ENCODE measurements at regions not wholly inside any gene's neighbourhood (a gene's known extent, or its start where the extent isn't known, plus 50 kb on each side); places are given as distances from the start of the nearest gene placed in this dataset.

DNA sequence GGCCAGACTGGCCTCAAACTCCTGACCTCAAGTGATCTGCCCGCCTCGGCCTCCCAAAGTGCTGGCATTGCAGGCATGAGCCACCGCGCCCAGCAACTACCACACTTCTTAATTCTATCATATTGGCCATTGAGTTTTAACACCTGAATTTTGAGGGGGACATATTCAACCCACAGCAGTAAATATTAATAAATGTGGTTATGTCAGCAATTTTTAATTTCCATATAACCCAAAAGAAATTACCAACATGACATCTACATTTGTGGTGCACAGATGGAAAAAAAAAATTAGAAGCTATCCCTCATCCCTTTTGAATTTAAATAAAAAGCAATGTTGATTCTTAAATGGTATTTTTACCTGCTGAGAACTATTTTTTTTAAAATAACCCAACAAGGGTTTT lies 88.7 kb downstream of the SLITRK6 start:
- DNase-seq = no peak
- Histone ChIP-seq H3K4me3 (no peak overlapping the region), H3K27me3 (no peaks in the 10 kb centered on the region), H3K27ac (no peak overlapping the region), H3K4me1 (no peaks in the 10 kb centered on the region), H3K9me3 (no peaks in the 10 kb centered on the region), H3K36me3 (no peaks in the 10 kb centered on the region)
- TF ChIP-seq, protein P1, sequence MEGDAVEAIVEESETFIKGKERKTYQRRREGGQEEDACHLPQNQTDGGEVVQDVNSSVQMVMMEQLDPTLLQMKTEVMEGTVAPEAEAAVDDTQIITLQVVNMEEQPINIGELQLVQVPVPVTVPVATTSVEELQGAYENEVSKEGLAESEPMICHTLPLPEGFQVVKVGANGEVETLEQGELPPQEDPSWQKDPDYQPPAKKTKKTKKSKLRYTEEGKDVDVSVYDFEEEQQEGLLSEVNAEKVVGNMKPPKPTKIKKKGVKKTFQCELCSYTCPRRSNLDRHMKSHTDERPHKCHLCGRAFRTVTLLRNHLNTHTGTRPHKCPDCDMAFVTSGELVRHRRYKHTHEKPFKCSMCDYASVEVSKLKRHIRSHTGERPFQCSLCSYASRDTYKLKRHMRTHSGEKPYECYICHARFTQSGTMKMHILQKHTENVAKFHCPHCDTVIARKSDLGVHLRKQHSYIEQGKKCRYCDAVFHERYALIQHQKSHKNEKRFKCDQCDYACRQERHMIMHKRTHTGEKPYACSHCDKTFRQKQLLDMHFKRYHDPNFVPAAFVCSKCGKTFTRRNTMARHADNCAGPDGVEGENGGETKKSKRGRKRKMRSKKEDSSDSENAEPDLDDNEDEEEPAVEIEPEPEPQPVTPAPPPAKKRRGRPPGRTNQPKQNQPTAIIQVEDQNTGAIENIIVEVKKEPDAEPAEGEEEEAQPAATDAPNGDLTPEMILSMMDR (IDR thresholded peaks at IDR 0.05 in 4 of 5, conservative IDR thresholded peaks at IDR 0.05 in 1 of 5) = no peak
- TF ChIP-seq POLR2A (IDR thresholded peaks at IDR 0.05) = no peak
- in situ Hi-C loops (cut with MboI; ENCODE audit: low sequenced_read_pairs in 4 of 4) = no loop called here
- no peak for ATAC-seq
- intact Hi-C loops (cut with DNase I; ENCODE audit: low total_unique reads) = no loop called here

DNA sequence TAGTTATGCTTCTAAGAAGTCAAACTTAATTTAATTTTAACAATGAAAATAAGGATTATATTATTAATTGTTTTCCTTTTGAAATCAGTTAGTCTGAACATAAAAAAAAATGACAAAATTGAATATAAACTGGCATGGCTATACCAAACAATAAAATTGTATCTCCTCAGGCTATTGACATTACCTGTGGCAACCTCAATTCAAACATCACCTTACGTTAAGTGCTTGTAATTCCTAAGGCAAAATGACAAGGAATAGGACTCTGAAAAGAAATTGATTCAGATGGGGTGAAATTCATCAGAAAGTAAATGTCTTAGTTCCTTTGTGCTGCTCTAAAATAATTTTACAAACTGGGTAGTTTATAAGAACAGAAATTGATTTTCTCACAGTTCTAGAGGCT lies 89.5 kb downstream of the SLITRK6 start:
- H3K27ac ChIP-seq = no peak overlapping the region
- in situ Hi-C loops (cut with MboI; ENCODE audit: low sequenced_read_pairs in 4 of 4) = no loop called here
- no peaks in the 10 kb centered on the region for H3K9me3 ChIP-seq
- no peak for TF ChIP-seq POLR2A (IDR thresholded peaks at IDR 0.05)
- TF ChIP-seq, protein P1 (IDR thresholded peaks at IDR 0.05 in 4 of 5, conservative IDR thresholded peaks at IDR 0.05 in 1 of 5) = no peak
- H3K4me1 ChIP-seq = no peaks in the 10 kb centered on the region
- H3K4me3 ChIP-seq = no peak overlapping the region
- H3K27me3 ChIP-seq = no peaks in the 10 kb centered on the region
- ATAC-seq (no peak), DNase-seq (no peak)
- no peaks in the 10 kb centered on the region for H3K36me3 ChIP-seq
- intact Hi-C loops (cut with DNase I; ENCODE audit: low total_unique reads) = no loop called here

DNA sequence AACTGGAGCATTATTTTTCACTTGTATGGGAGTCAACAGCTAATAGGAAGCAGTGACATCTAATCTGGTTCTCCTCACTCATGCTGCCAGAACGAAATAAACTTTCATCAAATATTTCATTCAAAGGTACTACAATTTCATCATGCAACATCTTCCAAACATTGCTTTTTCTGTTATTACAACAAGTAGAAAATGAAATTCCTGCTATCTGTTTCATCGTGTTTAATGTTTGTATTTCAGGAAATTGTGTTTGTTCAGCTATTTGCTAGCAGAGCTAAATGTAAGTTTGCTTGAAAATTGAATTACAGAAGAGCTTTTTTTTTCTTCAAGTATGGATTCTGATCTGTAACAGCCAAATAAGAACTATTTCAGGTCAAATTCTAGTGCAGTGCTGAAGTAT lies 90.1 kb downstream of the SLITRK6 start:
- no peak for ATAC-seq
- Histone ChIP-seq H3K4me3 (no peak overlapping the region), H3K36me3 (no peaks in the 10 kb centered on the region), H3K27me3 (no peaks in the 10 kb centered on the region), H3K4me1 (no peaks in the 10 kb centered on the region), H3K9me3 (no peaks in the 10 kb centered on the region), H3K27ac (no peak overlapping the region)
- no peak for DNase-seq
- in situ Hi-C loops (cut with MboI; ENCODE audit: low sequenced_read_pairs in 4 of 4) = no loop called here
- intact Hi-C loops (cut with DNase I; ENCODE audit: low total_unique reads) = no loop called here
- TF ChIP-seq POLR2A (IDR thresholded peaks at IDR 0.05) = no peak
- TF ChIP-seq, protein P1 (IDR thresholded peaks at IDR 0.05 in 4 of 5, conservative IDR thresholded peaks at IDR 0.05 in 1 of 5) = no peak

DNA sequence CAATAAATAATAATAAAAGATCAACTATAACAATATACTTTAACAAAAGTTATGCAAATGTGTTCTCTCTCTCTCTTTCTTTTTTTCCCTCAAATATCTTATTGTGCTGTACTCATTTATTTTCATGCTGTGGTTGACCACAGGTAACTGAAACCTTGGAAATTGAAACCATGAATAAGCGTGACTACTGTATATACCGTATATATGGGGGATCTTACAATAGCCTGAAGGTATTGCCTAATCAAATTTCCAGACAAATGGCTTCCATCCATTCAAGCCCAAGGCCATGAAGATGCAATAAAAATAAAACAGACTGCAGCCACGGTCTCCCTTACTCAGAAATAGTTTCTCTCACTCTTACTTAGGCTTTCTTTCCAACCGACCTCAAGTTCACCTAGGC lies 98.3 kb downstream of the SLITRK6 start:
- Histone ChIP-seq H3K4me3 (no peak overlapping the region), H3K27ac (no peak overlapping the region), H3K36me3 (no peaks in the 10 kb centered on the region), H3K27me3 (no peaks in the 10 kb centered on the region), H3K9me3 (no peaks in the 10 kb centered on the region), H3K4me1 (no peaks in the 10 kb centered on the region)
- no peak for DNase-seq
- in situ Hi-C loops (cut with MboI; ENCODE audit: low sequenced_read_pairs in 4 of 4) (no loop called here), intact Hi-C loops (cut with DNase I; ENCODE audit: low total_unique reads) (no loop called here)
- no peak for ATAC-seq
- TF ChIP-seq POLR2A (IDR thresholded peaks at IDR 0.05) = no peak
- TF ChIP-seq, protein P1 (IDR thresholded peaks at IDR 0.05 in 4 of 5, conservative IDR thresholded peaks at IDR 0.05 in 1 of 5) = no peak

DNA sequence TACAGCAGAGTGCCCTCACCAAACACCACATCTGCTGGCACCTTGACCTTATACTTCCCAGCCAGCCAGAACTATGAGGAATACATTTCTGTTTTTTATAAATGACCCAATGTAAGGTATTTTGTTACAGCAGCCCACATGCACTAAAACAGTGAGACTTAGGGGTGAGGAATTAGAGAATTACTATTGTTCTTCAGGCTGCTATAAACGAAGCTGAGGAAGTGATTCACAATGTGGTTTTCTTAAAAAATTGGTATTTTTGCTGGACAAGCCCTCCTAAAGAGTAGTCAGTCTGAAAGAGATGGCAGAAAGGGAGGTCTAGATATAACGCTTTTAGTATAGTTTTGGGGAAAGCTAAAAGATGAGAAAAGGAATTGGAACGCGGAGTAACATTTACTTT lies 101.0 kb downstream of the SLITRK6 start:
- H3K27me3 ChIP-seq = no peaks in the 10 kb centered on the region
- ATAC-seq (no peak), DNase-seq (no peak)
- intact Hi-C loops (cut with DNase I; ENCODE audit: low total_unique reads) = no loop called here
- H3K9me3 ChIP-seq = no peaks in the 10 kb centered on the region
- in situ Hi-C loops (cut with MboI; ENCODE audit: low sequenced_read_pairs in 4 of 4) = no loop called here
- no peaks in the 10 kb centered on the region for H3K36me3 ChIP-seq
- H3K4me3 ChIP-seq = no peak overlapping the region
- no peak for TF ChIP-seq POLR2A (IDR thresholded peaks at IDR 0.05)
- TF ChIP-seq, protein P1 (IDR thresholded peaks at IDR 0.05 in 4 of 5, conservative IDR thresholded peaks at IDR 0.05 in 1 of 5) = no peak
- no peaks in the 10 kb centered on the region for H3K4me1 ChIP-seq
- H3K27ac ChIP-seq = no peak overlapping the region
